WTC11 (cell line): ENCODE measurements at regions not wholly inside any gene's neighbourhood (a gene's known extent, or its start where the extent isn't known, plus 50 kb on each side); places are given as distances from the start of the nearest gene placed in this dataset.
"Not testable (repeated sequence)": the region's sequence is repeated elsewhere in the genome, so short reads cannot be mapped to it uniquely, and the experiment has no call there.

Experiments used
- ATAC-seq: fragments of 200-7000 bp; cut with Tn5 transposase; 2 replicates; pipeline ENCODE4 v1.10.0; 2021; ENCODE audit warnings: mild to moderate bottlenecking, moderate library complexity
- CTCF ChIA-PET: fragments of 300-600 bp; sonication (Branson Sonifier 250); formaldehyde crosslinking; loops from one replicate; lab custom pipeline; 2021; ENCODE audit warnings: antibody characterized with exemption; lab: Charles Lee
- POLR2A ChIA-PET: fragments of 350-600 bp; sonication (Branson Sonifier 250); formaldehyde crosslinking; loops from one replicate; lab custom pipeline; 2021; ENCODE audit warnings: antibody characterized with exemption; lab: Charles Lee
- DNase-seq: peaks from one replicate; pipeline ENCODE4 v3.0.0; 2021; ENCODE audit warnings: low spot score
- H3K27ac Mint-ChIP-seq: 2 replicates; pipeline ENCODE4 v1.8.0; 2021; ENCODE audit warnings: mixed read lengths
- H3K27me3 Mint-ChIP-seq: 2 replicates; pipeline ENCODE4 v1.8.0; 2021; ENCODE audit warnings: low read depth, mild to moderate bottlenecking, moderate library complexity, mixed read lengths
- H3K36me3 Mint-ChIP-seq: 2 replicates; pipeline ENCODE4 v1.8.0; 2021; ENCODE audit warnings: mixed read lengths
- H3K4me1 Mint-ChIP-seq: 2 replicates; pipeline ENCODE4 v1.8.0; 2022; ENCODE audit warnings: mixed read lengths
- H3K4me3 Mint-ChIP-seq: 2 replicates; pipeline ENCODE4 v1.8.0; 2021; ENCODE audit warnings: mild to moderate bottlenecking, moderate library complexity, mixed read lengths
- H3K9me3 Mint-ChIP-seq: 2 replicates; pipeline ENCODE4 v1.8.0; 2021; ENCODE audit warnings: mixed read lengths
- CREB1 ChIP-seq: sonication (generic); formaldehyde crosslinking; IDR thresholded peaks from 2 replicates; pipeline ENCODE4 v1.8.0; 2023; ENCODE audit warnings: mild to moderate bottlenecking, missing genetic modification reagents
- FOXJ3 ChIP-seq: sonication (generic); formaldehyde crosslinking; IDR thresholded peaks from 2 replicates; pipeline ENCODE4 v1.9.0; 2021; ENCODE audit warnings: missing genetic modification reagents, mild to moderate bottlenecking, borderline replicate concordance
- MXD4 ChIP-seq: fragments of 250-450 bp; sonication (Bioruptor Pico); IDR thresholded peaks from 2 replicates; pipeline ENCODE4 v1.8.0; 2021; ENCODE audit warnings: mild to moderate bottlenecking, moderate library complexity, borderline replicate concordance
- NFYB ChIP-seq: sonication (generic); formaldehyde crosslinking; conservative IDR thresholded peaks from 2 replicates; pipeline ENCODE4 v1.8.0; 2022; ENCODE audit warnings: low read depth, missing genetic modification reagents
- OVOL2 ChIP-seq: fragments of 250-450 bp; sonication (Bioruptor Pico); IDR thresholded peaks from 2 replicates; pipeline ENCODE4 v1.9.0; 2021; ENCODE audit warnings: mild to moderate bottlenecking, borderline replicate concordance
- PRRX2 ChIP-seq: fragments of 250-450 bp; sonication (Bioruptor Pico); IDR thresholded peaks from 2 replicates; pipeline ENCODE4 v1.8.0; 2021; ENCODE audit warnings: mild to moderate bottlenecking
- RELA ChIP-seq: sonication (generic); formaldehyde crosslinking; IDR thresholded peaks from 2 replicates; pipeline ENCODE4 v1.8.1; 2022; ENCODE audit warnings: missing genetic modification reagents, mild to moderate bottlenecking, borderline replicate concordance
- SOX15 ChIP-seq: fragments of 250-450 bp; sonication (Bioruptor Pico); IDR thresholded peaks from 2 replicates; pipeline ENCODE4 v1.9.0; 2021; ENCODE audit warnings: mild to moderate bottlenecking
- TEAD4 ChIP-seq: sonication (generic); formaldehyde crosslinking; IDR thresholded peaks from 2 replicates; pipeline ENCODE4 v1.8.0; 2022; ENCODE audit warnings: mild to moderate bottlenecking, missing genetic modification reagents
- ZNF138 ChIP-seq: sonication (generic); formaldehyde crosslinking; conservative IDR thresholded peaks from 2 replicates; pipeline ENCODE4 v1.8.1; 2022; ENCODE audit warnings: mild to moderate bottlenecking, moderate library complexity, missing genetic modification reagents
- ZNF416 ChIP-seq: fragments of 250-450 bp; sonication (Bioruptor Pico); IDR thresholded peaks from 2 replicates; pipeline ENCODE4 v1.9.0; 2021; ENCODE audit warnings: mild to moderate bottlenecking, inconsistent platforms
- TF ChIP-seq, protein P1 (sequence below): sonication (generic); formaldehyde crosslinking; IDR thresholded peaks from 2 replicates; pipeline ENCODE4 v1.8.1; 2023; ENCODE audit warnings: mild to moderate bottlenecking, missing genetic modification reagents, borderline replicate concordance
- TF ChIP-seq, protein P2 (sequence below): fragments of 250-450 bp; sonication (Bioruptor Pico); IDR thresholded peaks from 2 replicates; pipeline ENCODE4 v1.9.0; 2021; ENCODE audit warnings: mild to moderate bottlenecking
- TF ChIP-seq, protein P3 (sequence below): sonication (generic); formaldehyde crosslinking; IDR thresholded peaks from 2 replicates; pipeline ENCODE4 v1.8.0; 2022; ENCODE audit warnings: mild to moderate bottlenecking, missing genetic modification reagents
- TF ChIP-seq, protein P4 (sequence below): sonication (generic); formaldehyde crosslinking; IDR thresholded peaks from 2 replicates; pipeline ENCODE4 v1.8.0; 2022; ENCODE audit warnings: missing genetic modification reagents

DNA sequence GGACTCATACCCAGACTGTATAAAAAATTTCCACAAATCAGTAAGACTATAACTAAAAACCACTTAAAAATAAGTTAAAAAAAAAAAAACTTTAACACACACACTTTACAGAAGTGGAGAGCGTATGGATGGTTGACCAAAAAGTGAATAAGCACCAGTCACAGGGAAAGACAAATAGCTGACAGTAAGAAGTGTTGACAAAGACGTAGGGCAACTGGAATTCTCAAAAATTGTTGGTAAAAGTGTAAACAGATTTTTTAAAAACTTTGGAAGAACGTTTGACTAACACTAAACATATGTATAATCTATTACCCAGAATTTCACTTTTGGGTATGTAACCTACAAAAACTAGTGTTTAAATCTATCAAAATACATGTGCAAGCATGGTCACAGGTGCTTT is 73.7 kb downstream of the TMEM212 start (continued):
- TF ChIP-seq, protein P1, sequence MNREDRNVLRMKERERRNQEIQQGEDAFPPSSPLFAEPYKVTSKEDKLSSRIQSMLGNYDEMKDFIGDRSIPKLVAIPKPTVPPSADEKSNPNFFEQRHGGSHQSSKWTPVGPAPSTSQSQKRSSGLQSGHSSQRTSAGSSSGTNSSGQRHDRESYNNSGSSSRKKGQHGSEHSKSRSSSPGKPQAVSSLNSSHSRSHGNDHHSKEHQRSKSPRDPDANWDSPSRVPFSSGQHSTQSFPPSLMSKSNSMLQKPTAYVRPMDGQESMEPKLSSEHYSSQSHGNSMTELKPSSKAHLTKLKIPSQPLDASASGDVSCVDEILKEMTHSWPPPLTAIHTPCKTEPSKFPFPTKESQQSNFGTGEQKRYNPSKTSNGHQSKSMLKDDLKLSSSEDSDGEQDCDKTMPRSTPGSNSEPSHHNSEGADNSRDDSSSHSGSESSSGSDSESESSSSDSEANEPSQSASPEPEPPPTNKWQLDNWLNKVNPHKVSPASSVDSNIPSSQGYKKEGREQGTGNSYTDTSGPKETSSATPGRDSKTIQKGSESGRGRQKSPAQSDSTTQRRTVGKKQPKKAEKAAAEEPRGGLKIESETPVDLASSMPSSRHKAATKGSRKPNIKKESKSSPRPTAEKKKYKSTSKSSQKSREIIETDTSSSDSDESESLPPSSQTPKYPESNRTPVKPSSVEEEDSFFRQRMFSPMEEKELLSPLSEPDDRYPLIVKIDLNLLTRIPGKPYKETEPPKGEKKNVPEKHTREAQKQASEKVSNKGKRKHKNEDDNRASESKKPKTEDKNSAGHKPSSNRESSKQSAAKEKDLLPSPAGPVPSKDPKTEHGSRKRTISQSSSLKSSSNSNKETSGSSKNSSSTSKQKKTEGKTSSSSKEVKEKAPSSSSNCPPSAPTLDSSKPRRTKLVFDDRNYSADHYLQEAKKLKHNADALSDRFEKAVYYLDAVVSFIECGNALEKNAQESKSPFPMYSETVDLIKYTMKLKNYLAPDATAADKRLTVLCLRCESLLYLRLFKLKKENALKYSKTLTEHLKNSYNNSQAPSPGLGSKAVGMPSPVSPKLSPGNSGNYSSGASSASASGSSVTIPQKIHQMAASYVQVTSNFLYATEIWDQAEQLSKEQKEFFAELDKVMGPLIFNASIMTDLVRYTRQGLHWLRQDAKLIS (CRISPR knock-in tag): no peak
- TF ChIP-seq TEAD4 (CRISPR knock-in tag) (no peak), FOXJ3 (no peak), NFYB (CRISPR knock-in tag) (no peak), ZNF138 (no peak), PRRX2 (CRISPR knock-in tag) (no peak), CREB1 (CRISPR knock-in tag) (no peak)

DNA sequence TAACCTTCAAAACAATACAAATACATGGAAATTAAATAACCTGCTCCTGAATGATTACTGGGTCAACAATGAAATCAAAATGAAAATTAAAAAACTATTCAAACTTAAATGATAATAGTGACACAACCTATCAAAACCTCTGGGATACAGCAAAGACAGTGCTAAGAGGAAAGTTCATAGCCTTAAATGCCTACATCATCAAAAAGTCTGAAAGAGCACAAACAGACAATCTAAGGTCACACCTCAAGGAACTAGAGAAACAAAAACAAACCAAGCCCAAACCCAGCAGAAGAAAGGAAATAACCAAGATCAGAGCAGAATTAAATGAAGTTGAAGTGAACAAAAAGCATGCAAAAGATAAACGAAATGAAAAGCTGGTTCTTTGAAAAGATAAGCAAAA is 79.5 kb downstream of the TMEM212 start:
- POLR2A ChIA-PET, DNase-seq, H3K27ac Mint-ChIP-seq, H3K4me1 Mint-ChIP-seq, H3K27me3 Mint-ChIP-seq, ATAC-seq, H3K4me3 Mint-ChIP-seq, CTCF ChIA-PET: not testable (repeated sequence)
- Mint-ChIP-seq H3K9me3 (peaks cover 65% of the 10 kb centered on the region), H3K36me3 (peaks cover 42% of the 10 kb centered on the region)

DNA sequence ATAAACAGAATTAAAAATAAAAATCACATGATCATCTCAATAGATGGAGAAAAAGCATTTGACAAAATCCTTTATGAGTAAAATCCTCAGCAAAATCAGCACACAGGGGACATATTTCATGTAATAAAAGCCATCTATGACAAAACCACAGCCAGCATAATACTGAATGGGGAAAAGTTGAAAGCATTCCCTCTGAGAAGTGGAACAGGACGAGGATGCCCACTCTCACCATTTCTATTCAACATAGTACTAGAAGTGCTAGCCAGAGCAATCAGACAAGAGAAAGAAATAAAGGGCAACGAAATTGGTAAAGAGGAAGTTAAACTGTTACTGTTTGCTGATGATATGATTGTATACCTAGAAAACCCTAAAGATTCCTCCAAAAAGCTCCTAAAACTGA is 80.5 kb downstream of the TMEM212 start:
- ATAC-seq, DNase-seq, H3K27me3 Mint-ChIP-seq, CTCF ChIA-PET, H3K4me1 Mint-ChIP-seq, H3K4me3 Mint-ChIP-seq, H3K27ac Mint-ChIP-seq: not testable (repeated sequence)
- POLR2A ChIA-PET: interaction anchor here (0.6 kb wide), 1 partner anchor 278 kb away, joined by 8 read pairs; no protein-coding TSS in a partner anchor
- H3K36me3 Mint-ChIP-seq: peaks cover 42% of the 10 kb centered on the region
- H3K9me3 Mint-ChIP-seq: peaks cover 75% of the 10 kb centered on the region

DNA sequence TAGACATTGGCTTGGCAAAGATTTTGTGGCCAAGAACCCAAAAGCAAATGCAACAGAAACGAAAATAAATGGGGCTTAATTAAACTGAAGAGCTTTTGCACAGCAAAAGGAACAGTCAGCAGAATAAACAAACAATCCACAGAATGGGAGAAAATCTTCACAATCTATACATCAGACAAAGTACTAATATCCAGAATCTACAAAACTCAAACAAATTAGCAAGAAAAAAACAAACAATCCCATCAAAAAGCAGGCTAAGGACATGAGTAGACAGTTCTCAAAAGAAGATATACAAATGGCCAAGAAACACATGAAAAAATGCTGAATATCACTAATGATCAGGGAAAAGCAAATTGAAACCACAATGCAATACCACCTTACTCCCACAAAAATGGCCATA is 81.7 kb downstream of the TMEM212 start:
- H3K27ac Mint-ChIP-seq, H3K4me1 Mint-ChIP-seq, H3K27me3 Mint-ChIP-seq, H3K4me3 Mint-ChIP-seq, ATAC-seq, CTCF ChIA-PET, DNase-seq, POLR2A ChIA-PET: not testable (repeated sequence)
- H3K36me3 Mint-ChIP-seq: peaks cover 42% of the 10 kb centered on the region
- H3K9me3 Mint-ChIP-seq: peaks cover 71% of the 10 kb centered on the region

DNA sequence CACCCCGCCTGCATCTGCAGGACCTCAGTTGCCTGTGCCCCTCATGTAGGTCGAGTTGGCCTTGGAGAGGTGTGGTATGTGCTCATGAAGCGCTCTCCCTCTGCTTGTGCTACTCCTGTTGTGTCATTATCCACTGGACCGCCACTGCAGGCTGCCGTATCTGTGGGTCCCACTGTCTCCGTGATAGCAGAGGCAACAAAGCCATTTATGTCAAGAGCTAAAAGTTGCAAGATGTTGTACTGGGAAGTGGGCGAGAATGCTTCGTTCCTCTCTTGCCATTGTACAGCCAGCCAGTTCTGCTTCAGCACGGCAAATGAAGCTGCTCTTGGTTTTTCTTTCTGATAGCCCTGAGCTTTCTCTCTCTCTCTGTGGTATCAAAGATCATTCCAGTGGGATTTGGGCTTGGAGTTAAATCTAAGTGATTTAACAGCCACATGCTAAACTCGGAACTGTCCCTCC is 89.0 kb downstream of the TMEM212 start:
- H3K4me1 Mint-ChIP-seq: peaks cover 13% of the 10 kb centered on the region
- peaks cover 24% of the 10 kb centered on the region for H3K9me3 Mint-ChIP-seq
- ChIA-PET POLR2A (no interaction called here), CTCF (no interaction called here)
- no peaks in the 10 kb centered on the region for H3K36me3 Mint-ChIP-seq
- no peak overlapping the region for H3K27ac Mint-ChIP-seq
- no peak overlapping the region for H3K4me3 Mint-ChIP-seq
- TF ChIP-seq OVOL2 (CRISPR knock-in tag) (no peak), RELA (CRISPR knock-in tag) (no peak), SOX15 (CRISPR knock-in tag) (no peak), NFYB (CRISPR knock-in tag) (no peak), ZNF416 (no peak), MXD4 (CRISPR knock-in tag) (no peak)
- TF ChIP-seq, protein P2, sequence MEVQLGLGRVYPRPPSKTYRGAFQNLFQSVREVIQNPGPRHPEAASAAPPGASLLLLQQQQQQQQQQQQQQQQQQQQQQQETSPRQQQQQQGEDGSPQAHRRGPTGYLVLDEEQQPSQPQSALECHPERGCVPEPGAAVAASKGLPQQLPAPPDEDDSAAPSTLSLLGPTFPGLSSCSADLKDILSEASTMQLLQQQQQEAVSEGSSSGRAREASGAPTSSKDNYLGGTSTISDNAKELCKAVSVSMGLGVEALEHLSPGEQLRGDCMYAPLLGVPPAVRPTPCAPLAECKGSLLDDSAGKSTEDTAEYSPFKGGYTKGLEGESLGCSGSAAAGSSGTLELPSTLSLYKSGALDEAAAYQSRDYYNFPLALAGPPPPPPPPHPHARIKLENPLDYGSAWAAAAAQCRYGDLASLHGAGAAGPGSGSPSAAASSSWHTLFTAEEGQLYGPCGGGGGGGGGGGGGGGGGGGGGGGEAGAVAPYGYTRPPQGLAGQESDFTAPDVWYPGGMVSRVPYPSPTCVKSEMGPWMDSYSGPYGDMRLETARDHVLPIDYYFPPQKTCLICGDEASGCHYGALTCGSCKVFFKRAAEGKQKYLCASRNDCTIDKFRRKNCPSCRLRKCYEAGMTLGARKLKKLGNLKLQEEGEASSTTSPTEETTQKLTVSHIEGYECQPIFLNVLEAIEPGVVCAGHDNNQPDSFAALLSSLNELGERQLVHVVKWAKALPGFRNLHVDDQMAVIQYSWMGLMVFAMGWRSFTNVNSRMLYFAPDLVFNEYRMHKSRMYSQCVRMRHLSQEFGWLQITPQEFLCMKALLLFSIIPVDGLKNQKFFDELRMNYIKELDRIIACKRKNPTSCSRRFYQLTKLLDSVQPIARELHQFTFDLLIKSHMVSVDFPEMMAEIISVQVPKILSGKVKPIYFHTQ (CRISPR knock-in tag): no peak
- TF ChIP-seq, protein P3, sequence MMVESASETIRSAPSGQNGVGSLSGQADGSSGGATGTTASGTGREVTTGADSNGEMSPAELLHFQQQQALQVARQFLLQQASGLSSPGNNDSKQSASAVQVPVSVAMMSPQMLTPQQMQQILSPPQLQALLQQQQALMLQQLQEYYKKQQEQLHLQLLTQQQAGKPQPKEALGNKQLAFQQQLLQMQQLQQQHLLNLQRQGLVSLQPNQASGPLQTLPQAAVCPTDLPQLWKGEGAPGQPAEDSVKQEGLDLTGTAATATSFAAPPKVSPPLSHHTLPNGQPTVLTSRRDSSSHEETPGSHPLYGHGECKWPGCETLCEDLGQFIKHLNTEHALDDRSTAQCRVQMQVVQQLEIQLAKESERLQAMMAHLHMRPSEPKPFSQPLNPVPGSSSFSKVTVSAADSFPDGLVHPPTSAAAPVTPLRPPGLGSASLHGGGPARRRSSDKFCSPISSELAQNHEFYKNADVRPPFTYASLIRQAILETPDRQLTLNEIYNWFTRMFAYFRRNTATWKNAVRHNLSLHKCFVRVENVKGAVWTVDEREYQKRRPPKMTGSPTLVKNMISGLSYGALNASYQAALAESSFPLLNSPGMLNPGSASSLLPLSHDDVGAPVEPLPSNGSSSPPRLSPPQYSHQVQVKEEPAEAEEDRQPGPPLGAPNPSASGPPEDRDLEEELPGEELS (CRISPR knock-in tag): no peak
- TF ChIP-seq, protein P4, sequence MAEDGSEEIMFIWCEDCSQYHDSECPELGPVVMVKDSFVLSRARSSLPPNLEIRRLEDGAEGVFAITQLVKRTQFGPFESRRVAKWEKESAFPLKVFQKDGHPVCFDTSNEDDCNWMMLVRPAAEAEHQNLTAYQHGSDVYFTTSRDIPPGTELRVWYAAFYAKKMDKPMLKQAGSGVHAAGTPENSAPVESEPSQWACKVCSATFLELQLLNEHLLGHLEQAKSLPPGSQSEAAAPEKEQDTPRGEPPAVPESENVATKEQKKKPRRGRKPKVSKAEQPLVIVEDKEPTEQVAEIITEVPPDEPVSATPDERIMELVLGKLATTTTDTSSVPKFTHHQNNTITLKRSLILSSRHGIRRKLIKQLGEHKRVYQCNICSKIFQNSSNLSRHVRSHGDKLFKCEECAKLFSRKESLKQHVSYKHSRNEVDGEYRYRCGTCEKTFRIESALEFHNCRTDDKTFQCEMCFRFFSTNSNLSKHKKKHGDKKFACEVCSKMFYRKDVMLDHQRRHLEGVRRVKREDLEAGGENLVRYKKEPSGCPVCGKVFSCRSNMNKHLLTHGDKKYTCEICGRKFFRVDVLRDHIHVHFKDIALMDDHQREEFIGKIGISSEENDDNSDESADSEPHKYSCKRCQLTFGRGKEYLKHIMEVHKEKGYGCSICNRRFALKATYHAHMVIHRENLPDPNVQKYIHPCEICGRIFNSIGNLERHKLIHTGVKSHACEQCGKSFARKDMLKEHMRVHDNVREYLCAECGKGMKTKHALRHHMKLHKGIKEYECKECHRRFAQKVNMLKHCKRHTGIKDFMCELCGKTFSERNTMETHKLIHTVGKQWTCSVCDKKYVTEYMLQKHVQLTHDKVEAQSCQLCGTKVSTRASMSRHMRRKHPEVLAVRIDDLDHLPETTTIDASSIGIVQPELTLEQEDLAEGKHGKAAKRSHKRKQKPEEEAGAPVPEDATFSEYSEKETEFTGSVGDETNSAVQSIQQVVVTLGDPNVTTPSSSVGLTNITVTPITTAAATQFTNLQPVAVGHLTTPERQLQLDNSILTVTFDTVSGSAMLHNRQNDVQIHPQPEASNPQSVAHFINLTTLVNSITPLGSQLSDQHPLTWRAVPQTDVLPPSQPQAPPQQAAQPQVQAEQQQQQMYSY (CRISPR knock-in tag): no peak
- ATAC-seq (no peak), DNase-seq (no peak)
- no peaks in the 10 kb centered on the region for H3K27me3 Mint-ChIP-seq
